ENCODE measurements at regions not wholly inside any gene's neighbourhood (a gene's known extent, or its start where the extent isn't known, plus 50 kb on each side); places are given as distances from the start of the nearest gene placed in this dataset.

- Mint-ChIP-seq H3K9me3 (no peaks in the 10 kb centered on the region), H3K4me1 (peaks cover 6% of the 10 kb centered on the region; the same call in 2 of the 3 replicates), H3K27me3 (ENCODE audit: insufficient read depth, low read depth, poor library complexity) (no peaks in the 10 kb centered on the region), H3K4me3 (no peak overlapping the region), H3K27ac (no peak overlapping the region), H3K36me3 (ENCODE audit: low read depth) (no peaks in the 10 kb centered on the region)
- Histone ChIP-seq H4K20me1 (replicated peaks; ENCODE audit: insufficient read depth) (no peaks in the 10 kb centered on the region), H3K4me3 (no peak overlapping the region), H2AFZ (no peak overlapping the region), H3K9me2 (ENCODE audit: insufficient read depth) (no peaks in the 10 kb centered on the region), H3K27ac (ENCODE audit: low read depth) (no peak overlapping the region), H3K79me2 (replicated peaks; ENCODE audit: insufficient read depth) (no peaks in the 10 kb centered on the region), H3K4me1 (ENCODE audit: insufficient read depth) (no peaks in the 10 kb centered on the region), H3K36me3 (ENCODE audit: insufficient read depth) (no peaks in the 10 kb centered on the region), H3K27me3 (ENCODE audit: insufficient read depth) (no peaks in the 10 kb centered on the region), H3K4me2 (no peak overlapping the region), H3F3A (replicated peaks; ENCODE audit: low read depth) (no peaks in the 10 kb centered on the region)
- TF ChIP-seq EZH2phosphoT487 (IDR thresholded peaks at IDR 0.05; ENCODE audit: unreplicated experiment) (no peak), ZNF462 (CRISPR knock-in tag; IDR thresholded peaks at IDR 0.05) (no peak), REST (IDR thresholded peaks at IDR 0.05; ENCODE audit: unreplicated experiment) (no peak), STAT1 (IDR thresholded peaks at IDR 0.05; ENCODE audit: unreplicated experiment) (no peak), CTCF (conservative IDR thresholded peaks at IDR 0.05; ENCODE audit: low read depth in 2 of 2) (no peak), EZH2 (IDR thresholded peaks at IDR 0.05; ENCODE audit: low read depth, unreplicated experiment) (no peak), ZNF114 (CRISPR knock-in tag; IDR thresholded peaks at IDR 0.05) (no peak), POLR2AphosphoS5 (IDR thresholded peaks at IDR 0.05; ENCODE audit: low read depth) (no peak), CREB1 (CRISPR knock-in tag; IDR thresholded peaks at IDR 0.05; ENCODE audit: low read depth) (no peak)
- DNase-seq (ENCODE audit: low spot score) (no peak), ATAC-seq (no peak)
Observed at GRCh38 chr2:156023229-156023869, 309.2 kb downstream of the NR4A2 start.

All from GM23338 (cell line).